Stimulated activated CD4-positive, alpha-beta T cell treated with anti-CD3 and anti-CD28 coated beads, Interleukin-4, amount 100 ng/mL, for 48 hours (primary cell): ENCODE measurements at regions not wholly inside any gene's neighbourhood (a gene's known extent, or its start where the extent isn't known, plus 50 kb on each side); places are given as distances from the start of the nearest gene placed in this dataset.
"Not testable (repeated sequence)": the region's sequence is repeated elsewhere in the genome, so short reads cannot be mapped to it uniquely, and the experiment has no call there.

Source experiments
- DNase-seq, 2 donors: peaks; one replicate each; pipeline ENCODE4 v3.0.0-alpha.2; 2020; ENCODE audit warnings: low read depth in 2 of 2

DNA sequence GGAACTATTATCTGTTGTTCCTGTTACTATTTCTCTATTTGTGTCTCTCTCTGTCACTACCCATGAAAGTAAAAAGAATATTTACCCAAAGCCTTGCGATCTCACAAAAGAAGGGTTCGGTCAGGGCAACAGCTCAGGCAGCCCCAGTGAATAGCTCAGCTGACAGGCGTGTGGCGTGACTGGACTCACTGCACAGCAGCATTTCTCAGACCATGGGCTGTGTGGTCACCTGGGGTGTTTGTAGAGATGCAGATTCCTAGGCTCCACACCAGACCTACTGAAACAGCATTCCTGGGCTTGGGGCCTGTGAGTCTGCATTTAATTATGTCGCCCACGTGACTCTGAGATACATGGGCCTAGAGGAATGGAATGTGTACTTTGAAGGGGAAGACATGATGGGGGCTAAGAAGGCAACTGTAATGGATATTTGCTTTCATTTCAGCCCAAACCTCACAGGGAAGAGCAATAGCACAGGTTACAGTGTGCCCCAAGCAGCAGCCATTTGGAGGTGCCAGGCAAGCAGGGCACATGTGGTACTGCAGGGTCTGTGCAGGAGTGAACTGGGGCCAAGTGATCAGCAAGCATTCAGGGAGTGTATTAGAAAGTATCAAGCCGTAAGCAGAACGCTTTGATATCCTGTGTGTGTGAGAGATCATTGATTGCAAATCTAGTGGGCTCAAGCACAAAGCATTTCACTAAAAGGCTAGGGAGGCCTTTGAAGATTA lies 90.4 kb upstream of the RBMS1 start:
- no peak for DNase-seq

DNA sequence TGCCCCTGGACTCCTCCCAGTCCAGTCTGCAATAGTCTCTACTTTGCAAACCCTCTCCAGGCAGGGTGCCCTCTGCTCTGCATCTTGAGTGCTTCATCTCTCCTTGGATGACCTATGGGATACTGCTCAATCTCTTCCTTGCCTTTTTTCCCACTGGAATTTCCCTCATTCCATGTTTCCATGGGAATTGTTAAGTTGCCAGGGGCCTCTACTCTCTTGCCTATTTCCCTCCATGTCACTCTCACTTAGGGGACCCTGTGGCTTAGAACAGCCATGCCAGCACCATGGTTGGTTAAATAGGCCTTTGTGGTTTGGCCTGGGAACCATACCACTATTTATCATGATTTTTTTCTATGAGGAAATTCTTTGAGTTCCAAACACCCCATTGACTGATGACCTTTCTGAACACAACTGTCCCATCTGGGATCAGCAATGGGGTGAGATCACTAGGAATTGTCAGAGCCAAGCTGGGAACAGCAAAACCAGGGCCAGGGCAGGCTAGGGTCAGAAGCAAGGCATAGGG lies 91.4 kb upstream of the RBMS1 start:
- no peak for DNase-seq

DNA sequence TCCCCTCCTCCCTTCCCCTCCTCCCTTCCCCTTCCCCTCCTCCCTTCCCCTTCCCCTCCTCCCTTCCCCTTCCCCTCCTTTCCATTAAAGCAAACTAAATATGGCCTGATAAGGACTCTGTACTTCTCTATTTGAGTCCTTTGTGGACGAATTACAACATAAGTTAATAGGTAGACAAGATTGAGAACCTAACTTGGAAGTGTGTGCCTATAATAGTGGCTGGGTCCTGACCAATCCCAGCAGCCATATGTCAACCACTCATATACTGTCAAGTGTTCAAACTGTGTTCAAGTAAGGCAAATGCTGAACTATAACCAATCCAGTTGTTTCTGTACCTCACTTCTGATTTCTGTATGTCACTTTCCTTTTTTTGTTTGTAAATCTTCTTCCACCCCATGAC lies 97.1 kb upstream of the RBMS1 start:
- DNase-seq: no peak

GRCh38 chr2:160592401-160592800 lies 98.8 kb upstream of the RBMS1 start:
- DNase-seq: no peak

DNA sequence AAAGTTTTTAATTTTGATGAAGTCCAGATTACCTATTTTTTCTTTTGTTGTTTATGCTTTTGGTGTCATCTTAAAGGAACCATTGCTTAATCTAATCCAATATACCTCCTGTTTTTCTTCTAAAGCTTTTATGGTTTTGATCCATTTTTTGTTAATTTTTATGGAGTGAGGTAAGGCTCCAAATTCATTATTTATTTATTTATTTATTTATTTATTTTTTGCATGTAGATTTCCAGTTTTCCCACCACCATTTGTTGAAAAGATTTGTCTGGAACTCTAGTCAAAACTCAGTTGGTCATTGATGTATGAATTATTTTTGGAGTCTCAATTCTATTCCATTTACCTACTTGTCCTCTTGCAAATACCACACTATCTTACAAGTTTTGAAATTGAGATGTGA lies 99.4 kb upstream of the RBMS1 start:
- DNase-seq: no peak

GRCh38 chr2:160596441-160596840 lies 102.8 kb upstream of the RBMS1 start:
- no peak for DNase-seq

- not testable (repeated sequence) for DNase-seq
Observed at GRCh38 chr2:160600437-160600836, 106.8 kb upstream of the RBMS1 start.

GRCh38 chr2:160602073-160602472 lies 108.5 kb upstream of the RBMS1 start:
- no peak for DNase-seq

DNA sequence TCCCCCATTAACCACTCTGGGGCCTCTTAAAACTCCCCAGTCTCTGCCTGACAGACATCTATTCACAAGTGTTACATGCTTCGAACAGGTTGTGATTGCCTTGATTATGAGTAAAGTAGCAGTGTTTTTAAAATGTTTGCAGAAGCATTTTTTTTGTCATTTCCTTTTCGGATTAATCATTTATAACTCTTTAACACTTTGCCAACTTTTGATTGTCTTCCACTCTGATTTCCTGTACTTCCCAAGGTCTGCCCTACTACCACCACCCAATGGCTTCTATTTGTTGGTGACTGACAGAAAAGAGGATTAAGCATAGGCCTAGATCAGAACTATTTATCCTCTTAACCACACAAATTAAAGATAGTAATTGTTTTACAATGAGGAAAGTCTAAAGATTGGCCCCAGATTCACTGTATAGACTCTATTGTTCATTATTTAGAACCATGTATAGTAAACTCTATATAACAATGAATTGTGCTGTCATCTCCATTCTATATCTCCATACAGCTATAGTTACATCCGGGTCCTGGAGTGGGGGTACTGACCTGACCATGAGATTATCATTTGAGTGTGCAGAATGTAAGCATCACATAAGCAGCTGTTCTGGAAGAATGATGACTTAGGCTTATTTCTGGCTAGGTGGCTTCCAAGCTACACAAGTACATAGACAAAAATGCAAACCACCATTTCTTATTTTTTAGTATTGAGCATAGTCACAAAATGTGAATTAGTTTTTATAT lies 110.3 kb upstream of the RBMS1 start:
- no peak for DNase-seq

- no peak for DNase-seq
Observed at GRCh38 chr2:160606341-160606740, 112.7 kb upstream of the RBMS1 start.

- DNase-seq: no peak
Observed at GRCh38 chr2:160608599-160608998, 115.0 kb upstream of the RBMS1 start.

DNA sequence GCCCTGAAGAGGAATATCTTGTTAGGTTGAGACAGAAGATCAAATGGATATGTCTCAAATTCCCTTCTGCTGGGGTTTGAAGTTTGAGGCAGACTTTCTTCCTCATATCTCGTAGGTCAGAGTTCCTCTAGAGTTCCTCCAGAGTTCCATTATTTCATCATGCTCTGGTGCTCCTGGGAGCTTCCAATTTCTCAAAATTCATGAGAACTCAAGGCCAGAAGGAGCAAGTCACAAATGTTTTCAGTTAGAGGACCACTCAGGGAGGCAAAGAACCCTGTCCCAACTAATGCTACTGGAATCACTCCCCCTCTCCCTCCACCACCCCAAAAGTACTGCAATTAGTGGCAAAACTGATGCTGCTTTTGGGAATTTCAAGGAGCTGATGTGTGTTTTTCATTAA lies 115.7 kb upstream of the RBMS1 start:
- no peak for DNase-seq

DNA sequence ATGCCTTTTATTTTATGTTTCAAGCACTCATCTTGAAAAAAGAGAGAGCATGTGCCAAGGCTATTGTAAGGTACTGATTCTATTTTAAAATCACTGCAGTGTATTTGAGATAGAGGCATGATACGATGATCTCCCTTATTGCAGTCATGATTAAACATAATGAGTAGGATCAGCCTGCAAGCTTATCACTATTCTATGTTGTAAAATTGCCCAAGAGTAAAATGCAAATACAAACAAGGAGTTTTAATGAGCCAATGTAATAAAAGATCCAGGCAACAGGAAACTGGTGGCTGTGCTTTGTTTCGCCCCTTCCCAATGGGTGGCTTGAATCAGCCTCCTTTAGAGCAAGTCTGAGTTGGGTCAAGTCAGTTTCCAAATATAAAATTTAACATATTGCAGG lies 116.4 kb upstream of the RBMS1 start:
- DNase-seq: no peak

DNA sequence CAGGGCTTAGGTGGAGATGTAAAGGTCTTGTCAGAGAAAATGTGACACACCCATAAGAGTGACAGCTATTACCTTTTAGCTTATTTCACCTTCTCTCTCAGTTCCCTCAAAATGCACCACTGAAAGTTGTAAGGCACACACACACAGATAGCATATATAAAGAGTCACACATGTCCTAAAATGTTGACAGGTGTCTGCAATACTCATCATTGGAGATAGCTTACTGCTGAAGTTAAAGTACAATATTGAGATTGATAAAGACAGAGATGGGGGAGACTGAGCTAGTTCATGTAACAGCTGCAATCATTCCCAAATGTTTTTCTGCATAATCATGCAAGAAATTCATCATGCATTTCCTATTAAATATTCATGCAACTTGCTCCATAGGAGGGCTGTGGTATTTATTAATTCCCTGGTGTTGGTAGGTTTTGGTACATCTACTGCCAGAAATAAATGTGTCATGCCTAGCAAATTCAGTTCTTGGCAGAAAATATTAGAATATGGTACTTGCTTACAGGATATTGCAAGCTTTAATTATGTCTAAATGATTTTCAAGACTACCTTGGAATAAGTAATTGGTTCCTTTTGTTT lies 118.8 kb upstream of the RBMS1 start:
- no peak for DNase-seq

DNA sequence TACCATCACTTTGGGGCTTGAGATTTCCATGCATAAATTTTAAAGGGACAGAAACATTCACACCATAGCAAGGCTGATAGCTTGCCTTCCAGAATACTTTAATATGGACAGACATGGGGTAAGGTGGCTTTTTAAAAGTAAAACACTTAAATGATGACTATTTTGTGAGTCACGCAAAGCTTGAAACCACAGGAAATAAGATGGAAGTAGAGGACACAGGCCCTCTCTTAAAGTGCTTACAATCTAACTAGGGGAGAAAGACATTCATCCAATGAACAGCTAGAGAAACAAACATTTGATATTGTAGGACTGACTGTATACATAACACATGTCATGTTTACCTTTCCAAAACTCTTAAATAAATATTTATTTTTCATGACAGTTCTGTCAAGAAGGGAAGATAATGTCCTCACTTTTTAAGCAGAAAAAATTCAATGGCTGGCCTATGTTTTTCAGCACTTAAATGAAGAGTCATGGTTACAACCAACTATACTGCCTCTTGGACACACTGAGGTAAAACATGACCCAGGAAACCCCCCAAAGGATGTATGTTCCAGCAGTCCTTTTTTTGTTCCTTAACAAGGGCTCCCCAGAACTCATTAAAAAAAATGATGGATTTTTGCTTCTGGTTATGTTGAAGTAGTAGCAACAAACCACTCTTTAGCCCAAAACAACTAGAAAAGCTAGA lies 120.0 kb upstream of the RBMS1 start:
- no peak for DNase-seq

DNA sequence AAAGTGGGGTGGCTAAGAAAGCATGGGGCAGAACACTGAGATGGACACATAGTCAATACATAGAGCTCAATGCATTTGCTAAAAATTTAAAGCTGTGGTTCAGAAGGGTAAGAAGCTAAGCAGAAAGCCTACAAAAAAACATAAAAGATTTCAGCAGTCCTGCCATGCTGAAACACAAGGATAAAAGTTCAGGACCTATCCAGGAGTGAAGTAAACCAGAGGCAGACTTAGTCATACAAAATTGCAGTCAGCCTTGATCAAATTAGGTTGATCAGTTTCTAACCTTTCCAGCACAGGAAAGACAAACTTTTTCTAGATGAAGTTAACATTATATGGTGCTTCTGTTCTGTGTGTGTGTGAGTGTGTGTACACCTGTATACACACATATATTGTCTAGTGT lies 120.8 kb upstream of the RBMS1 start:
- no peak for DNase-seq

- DNase-seq: no peak
Observed at GRCh38 chr2:160615706-160616105, 122.1 kb upstream of the RBMS1 start.

DNA sequence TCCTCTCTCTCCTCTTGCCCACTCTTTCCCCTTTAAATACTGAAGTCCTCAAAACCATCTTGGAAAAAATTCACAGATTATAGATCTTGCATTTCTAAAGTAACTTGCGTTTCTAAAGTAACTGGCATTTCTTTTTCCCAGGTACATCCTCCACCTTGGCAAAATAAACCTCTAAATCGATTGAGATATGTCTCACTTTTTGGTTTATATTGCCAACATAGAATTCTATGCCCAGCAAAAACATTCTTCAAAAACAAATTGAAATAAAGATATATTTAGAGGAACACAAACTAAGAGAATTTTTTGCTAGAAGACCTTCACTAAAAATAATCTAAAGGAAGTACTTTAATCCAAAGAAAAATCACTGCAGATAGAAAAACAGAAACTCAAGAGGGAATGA lies 122.5 kb upstream of the RBMS1 start:
- no peak for DNase-seq

- DNase-seq: no peak
Observed at GRCh38 chr2:160621748-160622147, 128.1 kb upstream of the RBMS1 start.

- DNase-seq: not testable (repeated sequence)
Observed at GRCh38 chr2:160628020-160628637, 134.5 kb upstream of the RBMS1 start.

DNA sequence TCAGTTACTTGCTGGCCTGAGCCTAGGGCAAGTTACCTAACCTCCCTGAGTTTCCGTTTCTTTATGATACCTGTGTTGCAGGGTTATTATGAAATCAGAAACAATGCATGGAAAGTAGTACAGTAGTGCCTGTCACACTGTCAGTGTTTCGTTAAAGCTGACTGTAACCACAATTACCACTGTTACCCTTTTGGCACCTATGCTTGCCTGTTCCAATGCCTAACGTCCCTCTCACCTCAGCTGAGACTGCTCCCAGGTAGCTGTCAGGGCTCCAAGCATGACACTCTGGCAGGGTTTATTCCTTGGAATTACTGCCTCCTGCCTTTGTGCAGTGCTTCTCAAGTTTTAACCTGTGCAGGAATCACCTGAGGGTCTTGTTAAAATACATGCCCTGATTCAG lies 135.2 kb upstream of the RBMS1 start:
- no peak for DNase-seq
